CD4-positive, alpha-beta T cell (primary cell): ENCODE measurements at regions not wholly inside any gene's neighbourhood (a gene's known extent, or its start where the extent isn't known, plus 50 kb on each side); places are given as distances from the start of the nearest gene placed in this dataset.

Experiments
- ATAC-seq: fragments of 200-7000 bp; cut with Tn5 transposase; one replicate; pipeline ENCODE4 v1.10.0; 2022; ENCODE audit warnings: mild to moderate bottlenecking; ENCODE audit not compliant: poor library complexity
- CTCF ChIA-PET: fragments of 350-600 bp; sonication (Branson Sonifier 250); formaldehyde crosslinking; loops from one replicate; lab custom pipeline; 2021; ENCODE audit warnings: antibody characterized with exemption, inconsistent platforms; lab: Charles Lee
- POLR2A ChIA-PET: fragments of 350-600 bp; sonication (Branson Sonifier 250); formaldehyde crosslinking; loops from one replicate; lab custom pipeline; 2021; ENCODE audit warnings: antibody characterized with exemption, inconsistent platforms; lab: Charles Lee
- DNase-seq, 14 experiments: peaks; one replicate each; pipeline ENCODE4 v3.0.0-alpha.2; 2013 to 2020; ENCODE audit warnings: mixed read lengths in 2 of 14
- H3K27ac ChIP-seq, 2 donors: one replicate each; pipeline versions ENCODE4 v1.5.1 to v1.7.0; 2013; ENCODE audit warnings: low read length in 2 of 2, low read depth in 1 of 2, mild to moderate bottlenecking in 1 of 2
- H3K27me3 ChIP-seq, 2 experiments: 1 replicate in 1 of 2; 2 replicates in 1 of 2; pipeline versions ENCODE4 v1.6.1 to v1.7.0; 2013; ENCODE audit warnings: low read length in 2 of 2, control low read depth in 1 of 2, mild to moderate bottlenecking in 1 of 2, moderate library complexity in 1 of 2; ENCODE audit not compliant: insufficient read depth in 2 of 2, control insufficient read depth in 1 of 2
- H3K36me3 ChIP-seq: one replicate; pipeline ENCODE4 v1.6.1; 2013; ENCODE audit warnings: low read length, control low read depth; ENCODE audit not compliant: insufficient read depth
- H3K4me1 ChIP-seq: one replicate; pipeline ENCODE4 v1.6.1; 2013; ENCODE audit warnings: low read length, control low read depth; ENCODE audit not compliant: insufficient read depth
- H3K4me3 ChIP-seq: one replicate; pipeline ENCODE4 v1.5.1; 2013; ENCODE audit warnings: mild to moderate bottlenecking, low read length, moderate library complexity
- H3K9me3 ChIP-seq, 2 experiments: 1 replicate in 1 of 2; 2 replicates in 1 of 2; pipeline versions ENCODE4 v1.6.1 to v1.7.0; 2013; ENCODE audit warnings: low read length in 2 of 2, mild to moderate bottlenecking in 2 of 2, control low read depth in 1 of 2, moderate library complexity in 1 of 2; ENCODE audit not compliant: control insufficient read depth in 1 of 2, insufficient read depth in 1 of 2
- H3K27ac Mint-ChIP-seq: one replicate; pipeline ENCODE4 v1.8.0; 2020; ENCODE audit warnings: mixed read lengths
- H3K27me3 Mint-ChIP-seq: one replicate; pipeline ENCODE4 v1.8.0; 2021; ENCODE audit warnings: mixed read lengths
- H3K36me3 Mint-ChIP-seq: one replicate; pipeline ENCODE4 v1.8.0; 2021; ENCODE audit warnings: low read depth, mixed read lengths
- H3K4me1 Mint-ChIP-seq: one replicate; pipeline ENCODE4 v1.8.0; 2021; ENCODE audit warnings: low read depth, mixed read lengths
- H3K4me3 Mint-ChIP-seq: one replicate; pipeline ENCODE4 v1.8.0; 2020; ENCODE audit warnings: mild to moderate bottlenecking, mixed read lengths
- H3K9me3 Mint-ChIP-seq: one replicate; pipeline ENCODE4 v1.8.0; 2020; ENCODE audit warnings: mixed read lengths
- CTCF ChIP-seq: fragments of 200-600 bp; IDR thresholded peaks from one replicate; pipeline ENCODE4 v1.8.0; 2022; ENCODE audit warnings: antibody characterized with exemption, mild to moderate bottlenecking
- intact Hi-C, 2 experiments: fragments of 100-400 bp; cut with DNase I in 1 of 2; cut with micrococcal nuclease in 1 of 2; formaldehyde crosslinking; loops; one replicate each; pipeline versions ENCODE4 v1.15.1 to v1.9.0; 2023 to 2025; cut with DNase I, micrococcal nuclease

GRCh38 chr7:32677593-32677992, 182.3 kb downstream of the AVL9 start:
- H3K36me3 Mint-ChIP-seq, result no peaks in the 10 kb centered on the region
- POLR2A ChIA-PET, result no interaction called here
- H3K27ac Mint-ChIP-seq, result no peak overlapping the region
- DNase-seq, result no peak
- Histone ChIP-seq H3K27me3 (peaks cover 0 to 3% of the 10 kb centered on the region in 2 experiments), H3K4me3 (no peak overlapping the region), H3K4me1 (no peaks in the 10 kb centered on the region), H3K27ac (no peak overlapping the region), H3K9me3 (no peaks in the 10 kb centered on the region), H3K36me3 (no peaks in the 10 kb centered on the region)
- no peak for ATAC-seq
- no peaks in the 10 kb centered on the region for H3K4me1 Mint-ChIP-seq
- no peak overlapping the region for H3K4me3 Mint-ChIP-seq
- intact Hi-C loops, result no loop called here
- no peak for TF ChIP-seq CTCF
- peaks cover 3% of the 10 kb centered on the region for H3K9me3 Mint-ChIP-seq
- CTCF ChIA-PET, result no interaction called here
- H3K27me3 Mint-ChIP-seq, result no peaks in the 10 kb centered on the region

GRCh38 chr7:32676249-32676941, 181.1 kb downstream of the AVL9 start:
- ATAC-seq (no peak), DNase-seq (no peak)
- CTCF ChIA-PET, result no interaction called here
- Histone ChIP-seq H3K4me1 (no peaks in the 10 kb centered on the region), H3K36me3 (no peaks in the 10 kb centered on the region), H3K9me3 (no peaks in the 10 kb centered on the region), H3K27ac (no peak overlapping the region), H3K27me3 (peaks cover 0 to 3% of the 10 kb centered on the region in 2 experiments), H3K4me3 (no peak overlapping the region)
- no peak for TF ChIP-seq CTCF
- intact Hi-C loops, result no loop called here
- H3K4me3 Mint-ChIP-seq, result no peak overlapping the region
- no peaks in the 10 kb centered on the region for H3K4me1 Mint-ChIP-seq
- no peaks in the 10 kb centered on the region for H3K27me3 Mint-ChIP-seq
- no peak overlapping the region for H3K27ac Mint-ChIP-seq
- POLR2A ChIA-PET, result no interaction called here
- no peaks in the 10 kb centered on the region for H3K9me3 Mint-ChIP-seq
- H3K36me3 Mint-ChIP-seq, result no peaks in the 10 kb centered on the region

- Mint-ChIP-seq H3K27me3 (peaks cover 3% of the 10 kb centered on the region), H3K27ac (no peak overlapping the region), H3K36me3 (no peaks in the 10 kb centered on the region), H3K4me3 (no peak overlapping the region), H3K4me1 (no peaks in the 10 kb centered on the region), H3K9me3 (no peaks in the 10 kb centered on the region)
- CTCF ChIA-PET, result no interaction called here
- Histone ChIP-seq H3K4me3 (no peak overlapping the region), H3K9me3 (no peaks in the 10 kb centered on the region), H3K27me3 (peaks cover 0 to 5% of the 10 kb centered on the region in 2 experiments), H3K4me1 (no peaks in the 10 kb centered on the region), H3K36me3 (no peaks in the 10 kb centered on the region), H3K27ac (no peak overlapping the region)
- no peak for TF ChIP-seq CTCF
- intact Hi-C loops, result no loop called here
- POLR2A ChIA-PET, result no interaction called here
- DNase-seq (no peak), ATAC-seq (no peak)
Measured at GRCh38 chr7:32673275-32673983, 178.1 kb downstream of the AVL9 start.
